H1 (cell line): ENCODE measurements at regions not wholly inside any gene's neighbourhood (a gene's known extent, or its start where the extent isn't known, plus 50 kb on each side); places are given as distances from the start of the nearest gene placed in this dataset.

Experiments used
- CTCF ChIA-PET: fragments of 300-600 bp; sonication (Branson Sonifier 250); formaldehyde crosslinking; loops from one replicate; lab custom pipeline; 2021; ENCODE audit not compliant: partially characterized antibody; lab: Charles Lee
- POLR2A ChIA-PET: fragments of 300-600 bp; sonication (Branson Sonifier 250); formaldehyde crosslinking; loops from one replicate; lab custom pipeline; 2021; ENCODE audit warnings: inconsistent platforms; ENCODE audit not compliant: partially characterized antibody; lab: Charles Lee
- DNase-seq, 2 experiments: peaks; one replicate each; pipeline versions ENCODE4 v3.0.0 to v3.0.0-alpha.2; 2010 to 2022; ENCODE audit warnings: low spot score in 2 of 2, low read depth in 1 of 2, mixed read lengths in 1 of 2
- FAIRE-seq: peaks from 2 replicates; lab custom pipeline; 2011; peaks lifted over from hg19 to GRCh38; lab: Jason Lieb, UNC
- H2AFZ ChIP-seq: 2 replicates; pipeline ENCODE4 v1.8.1; 2012; ENCODE audit warnings: low read length, inconsistent platforms
- H2AK5ac ChIP-seq: 2 replicates; pipeline ENCODE4 v1.6.1; 2013; ENCODE audit warnings: low read depth, low read length
- H2BK120ac ChIP-seq: replicated peaks from 2 replicates; pipeline ENCODE3; 2013; ENCODE audit warnings: low read depth, low read length, inconsistent platforms
- H2BK12ac ChIP-seq: 2 replicates; pipeline ENCODE4 v1.6.1; 2013; ENCODE audit warnings: low read depth, low read length
- H2BK15ac ChIP-seq: 2 replicates; pipeline ENCODE4 v1.6.1; 2013; ENCODE audit warnings: low read length
- H2BK20ac ChIP-seq: 2 replicates; pipeline ENCODE4 v1.6.1; 2013; ENCODE audit warnings: low read length
- H2BK5ac ChIP-seq: 2 replicates; pipeline ENCODE4 v1.6.1; 2013; ENCODE audit warnings: low read depth, low read length
- H3K14ac ChIP-seq: 2 replicates; pipeline ENCODE4 v1.6.1; 2013; ENCODE audit warnings: inconsistent platforms; ENCODE audit not compliant: insufficient read length
- H3K18ac ChIP-seq: 2 replicates; pipeline ENCODE4 v1.6.1; 2013; ENCODE audit warnings: low read length; ENCODE audit errors: extremely low read depth
- H3K23ac ChIP-seq: 2 replicates; pipeline ENCODE4 v1.6.1; 2013; ENCODE audit warnings: inconsistent platforms; ENCODE audit not compliant: insufficient read length
- H3K23me2 ChIP-seq: 2 replicates; pipeline ENCODE4 v1.6.1; 2013; ENCODE audit warnings: low read depth, low read length
- H3K27ac ChIP-seq: 2 replicates; pipeline ENCODE4 v1.6.1; 2011; ENCODE audit warnings: low read depth, low read length, inconsistent platforms
- H3K27me3 ChIP-seq, 4 experiments: replicated peaks in 1 of 4; 1 replicate in 1 of 4; 2 replicates in 3 of 4; pipeline versions ENCODE4 v1.6.1 to v1.8.1; 2011 to 2013; ENCODE audit warnings: low read length in 3 of 4, mild to moderate bottlenecking in 3 of 4, inconsistent platforms in 2 of 4, mixed read lengths in 2 of 4, moderate library complexity in 1 of 4; ENCODE audit not compliant: control insufficient read depth in 3 of 4, insufficient read depth in 3 of 4; ENCODE audit errors: extremely low read depth in 1 of 4
- H3K36me3 ChIP-seq, 4 experiments: 2 replicates each; pipeline versions ENCODE4 v1.6.1 to v1.8.1; 2011 to 2013; ENCODE audit warnings: mild to moderate bottlenecking in 4 of 4, low read length in 3 of 4, moderate library complexity in 2 of 4, control low read depth in 1 of 4, inconsistent platforms in 1 of 4; ENCODE audit not compliant: insufficient read depth in 4 of 4, control insufficient read depth in 2 of 4
- H3K4ac ChIP-seq: replicated peaks from 2 replicates; pipeline ENCODE3; 2013; ENCODE audit warnings: low read length, low read depth, mixed read lengths, inconsistent platforms; ENCODE audit not compliant: insufficient read length
- H3K4me1 ChIP-seq, 4 experiments: replicated peaks in 1 of 4; 1 replicate in 1 of 4; 2 replicates in 3 of 4; pipeline versions ENCODE4 v1.6.1 to v1.8.1; 2011 to 2013; ENCODE audit warnings: low read length in 3 of 4, inconsistent platforms in 2 of 4, mixed read lengths in 1 of 4; ENCODE audit not compliant: insufficient read depth in 4 of 4, control insufficient read depth in 3 of 4
- H3K4me2 ChIP-seq, 2 experiments: 2 replicates each; pipeline versions ENCODE4 v1.6.1 to v1.8.1; 2011 to 2013; ENCODE audit warnings: low read depth in 2 of 2, low read length in 2 of 2, control low read depth in 1 of 2, inconsistent platforms in 1 of 2, mild to moderate bottlenecking in 1 of 2; ENCODE audit not compliant: insufficient read depth in 1 of 2
- H3K4me3 ChIP-seq, 4 experiments: fragments of 200-600, 300-600 bp in 1 of 4; sonication (generic), shearing (Covaris generic), sonication (Bioruptor Twin) in 1 of 4; 2 replicates each; pipeline versions ENCODE4 v1.5.1 to v1.8.1; 2011 to 2016; ENCODE audit warnings: low read length in 4 of 4, low read depth in 3 of 4, control low read depth in 2 of 4, inconsistent platforms in 2 of 4, mild to moderate bottlenecking in 2 of 4, mixed read lengths in 1 of 4, moderate library complexity in 1 of 4; ENCODE audit not compliant: insufficient read depth in 2 of 4; ENCODE audit errors: extremely low read depth in 1 of 4
- H3K56ac ChIP-seq: replicated peaks from 2 replicates; pipeline ENCODE3; 2013; ENCODE audit warnings: low read depth, mild to moderate bottlenecking, mixed read lengths, low read length, inconsistent platforms; ENCODE audit not compliant: insufficient read length
- H3K79me1 ChIP-seq: 2 replicates; pipeline ENCODE4 v1.6.1; 2013; ENCODE audit warnings: low read depth, low read length, control low read depth
- H3K79me2 ChIP-seq, 2 experiments: 2 replicates each; pipeline versions ENCODE4 v1.6.1 to v1.8.1; 2012 to 2013; ENCODE audit warnings: low read length in 2 of 2, mild to moderate bottlenecking in 2 of 2, inconsistent platforms in 1 of 2; ENCODE audit not compliant: insufficient read depth in 2 of 2, control insufficient read depth in 1 of 2
- H3K9ac ChIP-seq, 4 experiments: replicated peaks in 1 of 4; 1 replicate in 1 of 4; 2 replicates in 3 of 4; pipeline versions ENCODE4 v1.6.1 to v1.8.1; 2011 to 2013; ENCODE audit warnings: low read depth in 3 of 4, low read length in 3 of 4, control low read depth in 2 of 4, mild to moderate bottlenecking in 2 of 4, moderate library complexity in 2 of 4, inconsistent platforms in 1 of 4; ENCODE audit errors: extremely low read depth in 1 of 4
- H3K9me3 ChIP-seq, 2 experiments: 2 replicates each; pipeline versions ENCODE4 v1.6.1 to v1.8.1; 2012 to 2013; ENCODE audit warnings: mild to moderate bottlenecking in 2 of 2, moderate library complexity in 2 of 2, control low read depth in 1 of 2, inconsistent platforms in 1 of 2, low read depth in 1 of 2, low read length in 1 of 2, mixed read lengths in 1 of 2; ENCODE audit not compliant: insufficient read depth in 2 of 2
- H4K20me1 ChIP-seq, 2 experiments: replicated peaks in 1 of 2; 2 replicates each; pipeline versions ENCODE3 to v1.8.1; 2011 to 2013; ENCODE audit warnings: inconsistent platforms in 2 of 2, low read length in 2 of 2, mild to moderate bottlenecking in 1 of 2; ENCODE audit not compliant: insufficient read depth in 2 of 2, control insufficient read depth in 1 of 2
- H4K5ac ChIP-seq: 2 replicates; pipeline ENCODE4 v1.6.1; 2013; ENCODE audit warnings: low read length, low read depth, mixed read lengths, inconsistent platforms; ENCODE audit not compliant: insufficient read length
- H4K8ac ChIP-seq: 2 replicates; pipeline ENCODE4 v1.8.0; 2013; ENCODE audit warnings: mild to moderate bottlenecking, moderate library complexity, low read length, inconsistent platforms; ENCODE audit not compliant: insufficient read depth; ENCODE audit errors: extremely low read depth
- H4K91ac ChIP-seq: replicated peaks from 2 replicates; pipeline ENCODE3; 2013; ENCODE audit warnings: low read length, mixed read lengths, inconsistent platforms; ENCODE audit not compliant: insufficient read length
- ASH2L ChIP-seq: fragments of 200-600, 300-600 bp; sonication (generic); IDR thresholded peaks from one replicate; pipeline ENCODE4 v1.7.1; 2017; ENCODE audit warnings: low read length
- BRCA1 ChIP-seq: IDR thresholded peaks from 2 replicates; pipeline ENCODE4 v1.6.1; 2012; ENCODE audit warnings: low read depth, low read length, improper control_type of control experiment
- CBX5 ChIP-seq: fragments of 300-800, 300-1000 bp; sonication (generic); IDR thresholded peaks from 2 replicates; pipeline ENCODE4 v1.7.1; 2016; ENCODE audit warnings: antibody characterized with exemption, low read length, low read depth
- CEBPB ChIP-seq: IDR thresholded peaks from 2 replicates; pipeline ENCODE4 v1.6.1; 2012; ENCODE audit warnings: low read depth, low read length
- EGR1 ChIP-seq: IDR thresholded peaks from 2 replicates; pipeline ENCODE4 v1.6.1; 2011; ENCODE audit warnings: low read depth, low read length, borderline replicate concordance
- HDAC2 ChIP-seq, 2 experiments: fragments of 300-600 bp in 1 of 2; sonication (generic) in 1 of 2; IDR thresholded peaks; 2 replicates each; pipeline ENCODE4 v1.6.1; 2011 to 2012; ENCODE audit warnings: low read depth in 2 of 2, low read length in 2 of 2, mild to moderate bottlenecking in 2 of 2, moderate library complexity in 2 of 2, borderline replicate concordance in 1 of 2, inconsistent platforms in 1 of 2
- MAFK ChIP-seq: IDR thresholded peaks from 2 replicates; pipeline ENCODE4 v1.6.1; 2012; ENCODE audit warnings: low read depth, mild to moderate bottlenecking, improper control_type of control experiment, low read length
- PHF8 ChIP-seq: fragments of 200-600 bp; sonication (generic); conservative IDR thresholded peaks from 2 replicates; pipeline ENCODE4 v1.7.1; 2012; ENCODE audit warnings: low read depth, mild to moderate bottlenecking, inconsistent platforms, low read length, moderate library complexity
- POLR2A ChIP-seq, 2 experiments: IDR thresholded peaks; 1 replicate in 1 of 2; 2 replicates in 1 of 2; pipeline ENCODE4 v1.6.1; 2011; ENCODE audit warnings: low read depth in 2 of 2, low read length in 2 of 2, mild to moderate bottlenecking in 2 of 2; ENCODE audit errors: control extremely low read depth in 1 of 2
- SAP30 ChIP-seq: fragments of 300-600 bp; sonication (generic); IDR thresholded peaks from 2 replicates; pipeline ENCODE4 v1.7.1; 2012; ENCODE audit warnings: low read length, moderate library complexity, mild to moderate bottlenecking, inconsistent platforms; ENCODE audit not compliant: insufficient read depth, insufficient replicate concordance
- SIN3A ChIP-seq, 2 experiments: IDR thresholded peaks in 1 of 2; conservative IDR thresholded peaks in 1 of 2; 2 replicates each; pipeline ENCODE4 v1.6.1; 2011 to 2012; ENCODE audit warnings: low read length in 2 of 2, improper control_type of control experiment in 1 of 2, low read depth in 1 of 2, mild to moderate bottlenecking in 1 of 2
- SIX5 ChIP-seq: IDR thresholded peaks from 2 replicates; pipeline ENCODE4 v1.6.1; 2011; ENCODE audit warnings: mild to moderate bottlenecking, low read depth, low read length
- SRF ChIP-seq: IDR thresholded peaks from 2 replicates; pipeline ENCODE4 v1.6.1; 2011; ENCODE audit warnings: mild to moderate bottlenecking, low read depth, low read length, moderate library complexity
- TEAD4 ChIP-seq: IDR thresholded peaks from 2 replicates; pipeline ENCODE4 v1.6.1; 2012; ENCODE audit warnings: low read depth, low read length, inconsistent platforms, mixed read lengths
- ZNF274 ChIP-seq: IDR thresholded peaks from 2 replicates; pipeline ENCODE4 v1.7.0; 2012; ENCODE audit warnings: low read length, borderline replicate concordance; ENCODE audit errors: extremely low read depth

- TF ChIP-seq TEAD4 (no peak), ASH2L (no peak), POLR2A (IDR thresholded peaks at IDR 0.05; ENCODE audit: control extremely low read depth in 1 of 2, low read depth in 2 of 2, low read length in 2 of 2) (no peak)
Observed at GRCh38 chr1:195964516-195964915, 643.7 kb downstream of the KCNT2 start (continued).

- Histone ChIP-seq H2AK5ac (no peak overlapping the region), H3K4me3 (no peak overlapping the region), H3K9ac (no peak overlapping the region), H3K27ac (no peak overlapping the region), H4K8ac (no peak overlapping the region), H3K79me2 (no peaks in the 10 kb centered on the region), H2BK120ac (no peak overlapping the region), H3K4me1 (peaks cover 0 to 3% (median 0%) of the 10 kb centered on the region in 4 experiments; a peak in 2 of 7 replicates), H3K36me3 (no peaks in the 10 kb centered on the region), H3K79me1 (no peaks in the 10 kb centered on the region), H2AFZ (no peak overlapping the region), H3K18ac (no peak overlapping the region), H3K14ac (no peak overlapping the region), H4K5ac (no peak overlapping the region), H3K4ac (no peak overlapping the region), H2BK20ac (no peak overlapping the region), H4K91ac (no peak overlapping the region), H4K20me1 (no peaks in the 10 kb centered on the region), H2BK15ac (no peak overlapping the region), H2BK12ac (no peak overlapping the region), H2BK5ac (no peak overlapping the region), H3K27me3 (no peaks in the 10 kb centered on the region), H3K9me3 (no peaks in the 10 kb centered on the region), H3K4me2 (no peak overlapping the region), H3K23ac (no peak overlapping the region), H3K56ac (no peak overlapping the region), H3K23me2 (no peaks in the 10 kb centered on the region)
- TF ChIP-seq BRCA1 (no peak), EGR1 (no peak), ZNF274 (no peak), MAFK (no peak), CEBPB (no peak), HDAC2 (IDR thresholded peaks at IDR 0.05; ENCODE audit: borderline replicate concordance in 1 of 2, low read depth in 2 of 2, low read length in 2 of 2) (no peak), SIX5 (no peak), CBX5 (no peak), SAP30 (no peak), PHF8 (no peak), SRF (no peak), SIN3A (conservative IDR thresholded peaks at IDR 0.05 in 1 of 2, IDR thresholded peaks at IDR 0.05 in 1 of 2; ENCODE audit: low read depth in 1 of 2, low read length in 2 of 2) (no peak)
- FAIRE-seq: no peak
- ChIA-PET POLR2A (no interaction called here), CTCF (no interaction called here)
- no peak for DNase-seq
Observed at GRCh38 chr1:195962051-195962450, 646.2 kb downstream of the KCNT2 start.
